ENCODE measurements at regions not wholly inside any gene's neighbourhood (a gene's known extent, or its start where the extent isn't known, plus 50 kb on each side); places are given as distances from the start of the nearest gene placed in this dataset.

GRCh38 chr14:89013098-89013504 is 188.7 kb downstream of the TTC8 start:
- TF ChIP-seq POLR2A (IDR thresholded peaks at IDR 0.05), result peak in 2 of 3 donors; percentile 15 to 52
- peak in 6 of 7 experiments; percentile 10 to 69 (median 52) for TF ChIP-seq CTCF (IDR thresholded peaks at IDR 0.05)

Data from body of pancreas (tissue), 4 donors.